NCI-H69 (cell line): ENCODE measurements at regions not wholly inside any gene's neighbourhood (a gene's known extent, or its start where the extent isn't known, plus 50 kb on each side); places are given as distances from the start of the nearest gene placed in this dataset.

Experiments used
- DNase-seq: peaks from one replicate; lab custom pipeline; 2025; lab: John Stamatoyannopoulos, UW

GRCh38 chr20:3309226-3309625 lies 70.2 kb upstream of the SLC4A11 start:
- DNase-seq, result no peak

GRCh38 chr20:3307725-3308124 lies 68.7 kb upstream of the SLC4A11 start:
- DNase-seq, result no peak

DNA sequence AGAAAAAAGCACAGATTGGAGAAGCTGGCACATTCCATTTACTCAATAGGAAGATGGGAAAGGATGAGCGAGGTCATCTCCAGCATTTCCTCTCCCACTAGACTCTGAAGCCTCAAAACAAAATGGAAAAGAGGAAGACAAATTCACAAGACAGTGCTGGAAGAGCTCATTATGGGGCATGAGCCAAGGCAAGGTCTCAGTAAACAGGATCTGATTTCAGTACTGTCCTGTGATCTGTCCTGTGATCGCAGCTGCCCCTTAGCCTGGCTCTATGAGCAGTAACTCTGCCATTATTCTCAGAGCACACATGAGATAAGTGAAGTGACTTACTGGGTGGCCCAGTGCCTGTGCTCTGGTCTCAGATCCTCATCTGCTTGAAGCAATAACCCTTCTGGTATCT lies 68.1 kb upstream of the SLC4A11 start:
- no peak for DNase-seq

- no peak for DNase-seq
Measured at GRCh38 chr20:3306068-3306467, 67.1 kb upstream of the SLC4A11 start.

DNA sequence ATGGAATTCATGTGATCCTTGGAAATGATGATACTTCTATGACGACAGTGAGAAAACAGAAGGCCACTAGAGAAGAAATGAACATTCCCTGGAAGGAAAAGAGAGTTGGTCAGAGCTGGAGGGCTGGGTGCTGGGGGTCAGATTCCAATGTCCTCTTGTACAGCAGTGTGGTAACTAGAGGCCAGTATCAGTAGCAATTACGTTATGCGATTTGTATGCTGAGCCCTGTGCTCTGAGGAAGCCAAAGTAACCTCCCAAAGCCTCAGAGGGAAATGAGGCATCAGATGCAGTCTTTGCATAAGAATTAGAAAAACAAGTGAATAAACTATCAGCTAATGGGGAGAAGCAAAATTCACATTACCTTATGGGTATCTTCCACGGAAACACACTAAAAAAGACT lies 65.5 kb upstream of the SLC4A11 start:
- no peak for DNase-seq

- DNase-seq, result no peak
Measured at GRCh38 chr20:3297079-3297378, 58.0 kb upstream of the SLC4A11 start.

DNA sequence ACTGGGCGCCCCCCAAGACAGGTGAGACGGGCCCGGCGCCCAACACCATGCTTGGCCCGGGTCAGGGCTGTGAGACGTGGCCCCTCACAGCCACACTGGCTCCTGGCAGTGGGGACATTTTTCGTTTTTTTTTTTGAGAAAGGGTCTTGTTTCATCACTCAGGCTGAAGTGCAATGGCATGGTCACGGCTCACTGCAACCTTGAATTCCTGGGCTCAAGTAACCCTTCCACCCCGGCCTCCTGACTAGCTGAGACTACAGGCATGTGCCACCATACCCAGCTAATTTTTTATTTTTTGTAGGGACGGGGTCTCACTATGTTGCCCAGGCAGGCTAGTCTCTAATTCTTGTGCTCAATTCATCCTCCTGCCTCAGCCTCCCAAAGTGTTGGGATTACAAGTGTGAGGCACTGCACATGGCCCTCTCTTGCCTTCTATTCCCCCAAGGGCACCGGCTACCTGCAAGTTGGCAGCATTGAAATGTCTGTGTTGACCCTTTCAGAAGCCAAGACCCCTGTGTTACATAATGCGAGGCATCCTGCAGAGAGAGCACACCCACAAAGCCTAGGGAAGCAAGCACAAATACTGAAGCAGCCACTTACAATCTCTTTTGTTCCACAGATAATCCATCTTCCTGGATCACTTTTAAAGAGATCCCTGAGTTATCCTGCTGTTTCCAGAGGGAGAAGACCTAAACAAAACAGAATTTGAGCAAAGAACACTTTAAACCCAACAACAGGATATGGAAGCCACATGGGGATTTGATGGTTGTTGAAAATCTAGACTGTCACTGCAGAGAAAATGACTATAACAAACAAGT lies 57.5 kb upstream of the SLC4A11 start:
- DNase-seq, result no peak
